H9 (cell line): ENCODE measurements at regions not wholly inside any gene's neighbourhood (a gene's known extent, or its start where the extent isn't known, plus 50 kb on each side); places are given as distances from the start of the nearest gene placed in this dataset.

ENCODE experiments used
- DNase-seq: peaks from one replicate; pipeline ENCODE4 v3.0.0-alpha.2; 2017
- H2AFZ ChIP-seq: one replicate; pipeline ENCODE4 v1.6.1; 2013; ENCODE audit warnings: mild to moderate bottlenecking, low read length, control low read depth, moderate library complexity
- H2AK5ac ChIP-seq: 2 replicates; pipeline ENCODE4 v1.6.1; 2013; ENCODE audit warnings: low read length, control low read depth, mixed read lengths; ENCODE audit not compliant: insufficient read length
- H2BK120ac ChIP-seq: one replicate; pipeline ENCODE4 v1.6.1; 2013; ENCODE audit warnings: low read depth, mild to moderate bottlenecking, low read length, control low read depth, inconsistent platforms; ENCODE audit not compliant: poor library complexity, severe bottlenecking
- H2BK12ac ChIP-seq: 2 replicates; pipeline ENCODE4 v1.6.1; 2013; ENCODE audit warnings: low read length, control low read depth, mixed read lengths, low read depth; ENCODE audit not compliant: insufficient read length
- H2BK15ac ChIP-seq: 2 replicates; pipeline ENCODE4 v1.6.1; 2013; ENCODE audit warnings: low read depth, low read length, control low read depth
- H2BK20ac ChIP-seq: one replicate; pipeline ENCODE4 v1.6.1; 2013; ENCODE audit warnings: low read depth, mild to moderate bottlenecking, low read length, control low read depth, inconsistent platforms; ENCODE audit not compliant: poor library complexity, severe bottlenecking
- H2BK5ac ChIP-seq: 2 replicates; pipeline ENCODE4 v1.6.1; 2013; ENCODE audit warnings: low read length, control low read depth, mixed read lengths; ENCODE audit not compliant: insufficient read length
- H3K14ac ChIP-seq: 2 replicates; pipeline ENCODE4 v1.6.1; 2013; ENCODE audit warnings: low read length, control low read depth; ENCODE audit not compliant: insufficient read depth
- H3K18ac ChIP-seq: 2 replicates; pipeline ENCODE4 v1.6.1; 2013; ENCODE audit warnings: low read depth, mild to moderate bottlenecking, mixed read lengths, low read length, control low read depth; ENCODE audit not compliant: insufficient read length
- H3K23ac ChIP-seq: 2 replicates; pipeline ENCODE4 v1.6.1; 2013; ENCODE audit warnings: low read length, control low read depth, mixed read lengths, low read depth; ENCODE audit not compliant: insufficient read length
- H3K23me2 ChIP-seq: 2 replicates; pipeline ENCODE4 v1.6.1; 2013; ENCODE audit warnings: low read depth, mild to moderate bottlenecking, mixed read lengths, low read length, control low read depth; ENCODE audit not compliant: insufficient read length, poor library complexity, severe bottlenecking
- H3K27ac ChIP-seq: 2 replicates; pipeline ENCODE4 v1.5.1; 2013; ENCODE audit warnings: low read length, control low read depth, mixed read lengths, low read depth; ENCODE audit not compliant: insufficient read length
- H3K27me3 ChIP-seq: 2 replicates; pipeline ENCODE4 v1.6.1; 2013; ENCODE audit warnings: low read length, control low read depth, inconsistent platforms; ENCODE audit not compliant: insufficient read depth
- H3K4ac ChIP-seq: 2 replicates; pipeline ENCODE4 v1.6.1; 2013; ENCODE audit warnings: low read depth, mild to moderate bottlenecking, control low read depth, inconsistent platforms, low read length, moderate library complexity
- H3K4me1 ChIP-seq: 2 replicates; pipeline ENCODE4 v1.6.1; 2013; ENCODE audit warnings: low read length, control low read depth, inconsistent platforms; ENCODE audit not compliant: insufficient read depth
- H3K4me2 ChIP-seq: 2 replicates; pipeline ENCODE4 v1.6.1; 2013; ENCODE audit warnings: low read length, control low read depth, mixed read lengths; ENCODE audit not compliant: insufficient read length, insufficient read depth
- H3K56ac ChIP-seq: 2 replicates; pipeline ENCODE4 v1.6.1; 2013; ENCODE audit warnings: low read depth, mild to moderate bottlenecking, mixed read lengths, low read length, control low read depth; ENCODE audit not compliant: insufficient read length
- H3K79me1 ChIP-seq: 2 replicates; pipeline ENCODE4 v1.6.1; 2013; ENCODE audit warnings: low read depth, mild to moderate bottlenecking, moderate library complexity, low read length, control low read depth, inconsistent platforms; ENCODE audit not compliant: insufficient read depth, poor library complexity, severe bottlenecking
- H3K79me2 ChIP-seq: 2 replicates; pipeline ENCODE4 v1.6.1; 2013; ENCODE audit warnings: low read length, control low read depth, inconsistent platforms; ENCODE audit not compliant: insufficient read depth
- H3K9ac ChIP-seq: 2 replicates; pipeline ENCODE4 v1.6.1; 2013; ENCODE audit warnings: low read length, control low read depth, mixed read lengths; ENCODE audit not compliant: insufficient read length; ENCODE audit errors: extremely low read depth
- H3K9me3 ChIP-seq: one replicate; pipeline ENCODE4 v1.6.1; 2013; ENCODE audit warnings: low read depth, low read length, inconsistent platforms; ENCODE audit not compliant: control insufficient read depth
- H3T11ph ChIP-seq: one replicate; pipeline ENCODE4 v1.6.1; 2013; ENCODE audit warnings: mild to moderate bottlenecking, low read length, control low read depth, inconsistent platforms
- H4K20me1 ChIP-seq: one replicate; pipeline ENCODE4 v1.6.1; 2013; ENCODE audit not compliant: control insufficient read depth, insufficient read length, insufficient read depth
- H4K5ac ChIP-seq: 2 replicates; pipeline ENCODE4 v1.6.1; 2013; ENCODE audit warnings: low read depth, mild to moderate bottlenecking, mixed read lengths, low read length, control low read depth; ENCODE audit not compliant: insufficient read length
- H4K8ac ChIP-seq: replicated peaks from 2 replicates; pipeline ENCODE4 v1.6.1; 2013; ENCODE audit warnings: low read length, control low read depth, mixed read lengths, low read depth; ENCODE audit not compliant: insufficient read length
- H4K91ac ChIP-seq: 2 replicates; pipeline ENCODE4 v1.6.1; 2013; ENCODE audit warnings: low read depth, mild to moderate bottlenecking, moderate library complexity, mixed read lengths, low read length, control low read depth; ENCODE audit not compliant: insufficient read length
- H3K27ac Mint-ChIP-seq, 3 experiments: 2 replicates in 2 of 3; 3 replicates in 1 of 3; pipeline ENCODE4 v1.8.0; 2020 to 2021; ENCODE audit warnings: mixed read lengths in 3 of 3, mild to moderate bottlenecking in 1 of 3, moderate library complexity in 1 of 3
- H3K27me3 Mint-ChIP-seq: 2 replicates; pipeline ENCODE4 v1.8.0; 2021; ENCODE audit warnings: low read depth, mild to moderate bottlenecking, moderate library complexity, mixed read lengths
- H3K36me3 Mint-ChIP-seq, 3 experiments: 2 replicates in 2 of 3; 3 replicates in 1 of 3; pipeline ENCODE4 v1.8.0; 2020 to 2021; ENCODE audit warnings: low read depth in 3 of 3, mixed read lengths in 3 of 3; ENCODE audit not compliant: insufficient read depth in 1 of 3
- H3K4me1 Mint-ChIP-seq, 2 experiments: 2 replicates each; pipeline ENCODE4 v1.8.0; 2020; ENCODE audit warnings: mixed read lengths in 2 of 2
- H3K4me3 Mint-ChIP-seq, 2 experiments: 2 replicates in 1 of 2; 3 replicates in 1 of 2; pipeline ENCODE4 v1.8.0; 2020 to 2021; ENCODE audit warnings: mild to moderate bottlenecking in 2 of 2, mixed read lengths in 2 of 2, moderate library complexity in 1 of 2
- H3K9me3 Mint-ChIP-seq, 2 experiments: 2 replicates in 1 of 2; 3 replicates in 1 of 2; pipeline ENCODE4 v1.8.0; 2020; ENCODE audit warnings: mild to moderate bottlenecking in 2 of 2, mixed read lengths in 2 of 2, moderate library complexity in 1 of 2
- WGBS: extraction: QIAGEN DNeasy Blood & Tissue Kit; methylation state at CpG from one replicate; pipeline ENCODE4 v1.1.7; 2013; ENCODE audit warnings: missing lambda C conversion rate, low lambda C conversion rate, mixed read lengths; ENCODE audit not compliant: insufficient read length; ENCODE audit errors: extremely low coverage; 5-methylcytosine and 5-hydroxymethylcytosine counted together
- TF ChIP-seq, protein P1 (sequence below): fragments of 200-600 bp; sonication (generic); conservative IDR thresholded peaks from 3 replicates; pipeline ENCODE4 v1.8.0; 2021; ENCODE audit warnings: antibody characterized with exemption, mild to moderate bottlenecking

DNA sequence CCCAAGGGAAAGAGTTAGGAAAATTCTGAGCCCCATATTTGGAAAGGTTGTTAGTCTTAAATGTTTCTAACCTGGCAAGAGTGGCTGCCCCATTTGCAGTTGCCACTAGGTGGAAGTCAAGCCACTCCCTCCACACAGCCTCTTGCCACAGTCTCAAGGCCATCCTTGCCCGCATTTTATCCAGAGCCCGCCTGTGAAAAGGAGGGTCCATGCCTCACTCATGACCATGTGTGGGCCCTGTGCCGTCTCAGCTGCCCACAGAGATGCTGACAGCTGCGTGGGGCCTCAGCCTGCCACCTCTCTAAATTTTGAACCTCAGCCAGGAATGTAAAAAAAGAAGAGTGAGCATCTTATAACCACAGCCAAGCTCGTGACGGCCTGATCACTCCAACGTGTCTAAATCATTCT lies 201.5 kb upstream of the FAM241A start:
- Histone ChIP-seq H3K18ac (no peak overlapping the region), H2BK20ac (no peak overlapping the region), H3T11ph (no peak overlapping the region), H3K56ac (no peak overlapping the region), H3K14ac (no peak overlapping the region), H2BK5ac (no peak overlapping the region), H3K9ac (no peak overlapping the region), H3K79me2 (no peaks in the 10 kb centered on the region), H2BK12ac (no peak overlapping the region), H4K91ac (no peak overlapping the region), H2BK120ac (no peak overlapping the region), H3K4ac (no peak overlapping the region), H4K5ac (no peak overlapping the region), H3K23me2 (no peaks in the 10 kb centered on the region), H3K23ac (no peak overlapping the region), H2AFZ (no peak overlapping the region), H3K4me1 (no peaks in the 10 kb centered on the region), H3K79me1 (no peaks in the 10 kb centered on the region), H2BK15ac (no peak overlapping the region), H3K27me3 (no peaks in the 10 kb centered on the region), H3K9me3 (no peaks in the 10 kb centered on the region), H3K27ac (no peak overlapping the region), H4K8ac (no peak overlapping the region), H3K4me2 (no peak overlapping the region), H4K20me1 (no peaks in the 10 kb centered on the region), H2AK5ac (no peak overlapping the region)
- H3K27ac Mint-ChIP-seq = no peak overlapping the region
- H3K27me3 Mint-ChIP-seq = no peaks in the 10 kb centered on the region
- peak; percentile 72 for DNase-seq
- no peak overlapping the region for H3K4me3 Mint-ChIP-seq
- no CpG with 5 or more reads among the region's 7 CpGs for WGBS
- H3K36me3 Mint-ChIP-seq = no peaks in the 10 kb centered on the region
- no peaks in the 10 kb centered on the region for H3K9me3 Mint-ChIP-seq
- H3K4me1 Mint-ChIP-seq = peaks cover 7% of the 10 kb centered on the region in 2 experiments
- TF ChIP-seq, protein P1, sequence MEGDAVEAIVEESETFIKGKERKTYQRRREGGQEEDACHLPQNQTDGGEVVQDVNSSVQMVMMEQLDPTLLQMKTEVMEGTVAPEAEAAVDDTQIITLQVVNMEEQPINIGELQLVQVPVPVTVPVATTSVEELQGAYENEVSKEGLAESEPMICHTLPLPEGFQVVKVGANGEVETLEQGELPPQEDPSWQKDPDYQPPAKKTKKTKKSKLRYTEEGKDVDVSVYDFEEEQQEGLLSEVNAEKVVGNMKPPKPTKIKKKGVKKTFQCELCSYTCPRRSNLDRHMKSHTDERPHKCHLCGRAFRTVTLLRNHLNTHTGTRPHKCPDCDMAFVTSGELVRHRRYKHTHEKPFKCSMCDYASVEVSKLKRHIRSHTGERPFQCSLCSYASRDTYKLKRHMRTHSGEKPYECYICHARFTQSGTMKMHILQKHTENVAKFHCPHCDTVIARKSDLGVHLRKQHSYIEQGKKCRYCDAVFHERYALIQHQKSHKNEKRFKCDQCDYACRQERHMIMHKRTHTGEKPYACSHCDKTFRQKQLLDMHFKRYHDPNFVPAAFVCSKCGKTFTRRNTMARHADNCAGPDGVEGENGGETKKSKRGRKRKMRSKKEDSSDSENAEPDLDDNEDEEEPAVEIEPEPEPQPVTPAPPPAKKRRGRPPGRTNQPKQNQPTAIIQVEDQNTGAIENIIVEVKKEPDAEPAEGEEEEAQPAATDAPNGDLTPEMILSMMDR = peak; percentile 78
